Astrocyte (in vitro differentiated cells and primary cell): ENCODE measurements at regions not wholly inside any gene's neighbourhood (a gene's known extent, or its start where the extent isn't known, plus 50 kb on each side); places are given as distances from the start of the nearest gene placed in this dataset.

Experiments used
- DNase-seq: peaks from one replicate; pipeline ENCODE4 v3.0.0-alpha.2; 2010; ENCODE audit warnings: low read depth
- FAIRE-seq: peaks from 2 replicates; lab custom pipeline; 2011; peaks lifted over from hg19 to GRCh38; lab: Jason Lieb, UNC
- H2AFZ ChIP-seq: 2 replicates; pipeline ENCODE4 v1.6.0; 2012; ENCODE audit warnings: low read depth, low read length, inconsistent platforms
- H3K27ac ChIP-seq: 2 replicates; pipeline ENCODE4 v1.5.1; 2011; ENCODE audit warnings: low read depth, low read length, inconsistent platforms
- H3K27me3 ChIP-seq: 2 replicates; pipeline ENCODE4 v1.6.0; 2011; ENCODE audit warnings: low read length, inconsistent platforms; ENCODE audit not compliant: insufficient read depth
- H3K36me3 ChIP-seq: 2 replicates; pipeline ENCODE4 v1.5.1; 2011; ENCODE audit warnings: low read length, inconsistent platforms; ENCODE audit not compliant: insufficient read depth
- H3K4me1 ChIP-seq: 2 replicates; pipeline ENCODE4 v1.5.1; 2011; ENCODE audit warnings: low read length, inconsistent platforms; ENCODE audit not compliant: insufficient read depth
- H3K4me2 ChIP-seq: 2 replicates; pipeline ENCODE4 v1.6.0; 2012; ENCODE audit warnings: low read length, inconsistent platforms
- H3K4me3 ChIP-seq: 2 replicates; pipeline ENCODE4 v1.5.1; 2011; ENCODE audit warnings: low read depth, mild to moderate bottlenecking, low read length, inconsistent platforms; ENCODE audit not compliant: insufficient read depth
- H3K79me2 ChIP-seq: 2 replicates; pipeline ENCODE4 v1.6.0; 2012; ENCODE audit warnings: mild to moderate bottlenecking, low read length, inconsistent platforms; ENCODE audit not compliant: insufficient read depth
- H3K9ac ChIP-seq: 2 replicates; pipeline ENCODE4 v1.6.0; 2012; ENCODE audit warnings: mild to moderate bottlenecking, low read length, inconsistent platforms
- H3K9me3 ChIP-seq: 2 replicates; pipeline ENCODE4 v1.5.1; 2012; ENCODE audit warnings: low read depth, mild to moderate bottlenecking, low read length, inconsistent platforms; ENCODE audit not compliant: insufficient read depth
- H4K20me1 ChIP-seq: 2 replicates; pipeline ENCODE4 v1.6.0; 2012; ENCODE audit warnings: low read length, inconsistent platforms; ENCODE audit not compliant: insufficient read depth
- H3K27ac Mint-ChIP-seq: one replicate; pipeline ENCODE4 v1.8.0; 2021; ENCODE audit warnings: mild to moderate bottlenecking, mixed read lengths; ENCODE audit not compliant: unreplicated experiment
- H3K27me3 Mint-ChIP-seq: one replicate; pipeline ENCODE4 v1.8.0; 2021; ENCODE audit warnings: low read depth, mixed read lengths; ENCODE audit not compliant: unreplicated experiment
- H3K36me3 Mint-ChIP-seq: one replicate; pipeline ENCODE4 v1.8.0; 2021; ENCODE audit warnings: low read depth, mixed read lengths; ENCODE audit not compliant: unreplicated experiment
- H3K4me1 Mint-ChIP-seq: one replicate; pipeline ENCODE4 v1.8.0; 2021; ENCODE audit warnings: low read depth, mixed read lengths; ENCODE audit not compliant: unreplicated experiment
- H3K4me3 Mint-ChIP-seq: one replicate; pipeline ENCODE4 v1.8.0; 2021; ENCODE audit warnings: mild to moderate bottlenecking, moderate library complexity, mixed read lengths; ENCODE audit not compliant: unreplicated experiment
- H3K9me3 Mint-ChIP-seq: one replicate; pipeline ENCODE4 v1.8.0; 2021; ENCODE audit warnings: mild to moderate bottlenecking, mixed read lengths; ENCODE audit not compliant: unreplicated experiment
- EZH2 ChIP-seq: IDR thresholded peaks from 2 replicates; pipeline ENCODE4 v1.6.1; 2012; ENCODE audit warnings: mild to moderate bottlenecking, low read length, inconsistent platforms; ENCODE audit not compliant: insufficient read depth
- TF ChIP-seq, protein P1 (sequence below): IDR thresholded peaks from 2 replicates; pipeline ENCODE4 v1.5.1; 2011; ENCODE audit warnings: low read depth, mild to moderate bottlenecking, inconsistent platforms, low read length, moderate library complexity; ENCODE audit not compliant: insufficient read depth

DNA sequence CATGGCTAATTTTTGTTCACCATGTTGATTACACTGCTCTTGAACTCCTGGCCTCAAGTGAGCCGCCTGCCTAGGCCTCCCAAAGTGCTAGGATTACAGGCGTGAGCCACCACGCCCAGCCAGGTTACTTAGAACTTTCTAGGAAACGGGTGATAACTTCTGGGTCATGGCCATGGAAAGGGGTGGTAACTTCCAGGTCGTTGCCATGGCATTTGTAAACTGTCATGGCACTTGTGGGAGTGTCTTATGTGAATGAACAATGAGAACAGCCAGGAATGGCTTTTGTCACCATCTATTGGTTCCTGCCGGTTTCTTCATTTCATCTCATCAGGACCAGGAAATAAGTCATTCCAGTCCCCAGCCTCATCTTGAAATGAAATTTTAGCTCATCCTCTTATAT is 120.9 kb downstream of the SLC16A9 start:
- H4K20me1 ChIP-seq, result no peaks in the 10 kb centered on the region

GRCh38 chr10:59587756-59588140 is 121.9 kb downstream of the SLC16A9 start:
- H3K36me3 Mint-ChIP-seq, result no peaks in the 10 kb centered on the region
- no peak overlapping the region for H3K27ac ChIP-seq
- no peaks in the 10 kb centered on the region for H3K27me3 Mint-ChIP-seq

More for the DNA sequence above, 120.9 kb downstream of the SLC16A9 start:
- Histone ChIP-seq H3K79me2 (no peaks in the 10 kb centered on the region), H3K36me3 (no peaks in the 10 kb centered on the region), H3K27ac (no peak overlapping the region), H3K9ac (no peak overlapping the region), H3K4me2 (no peak overlapping the region), H3K4me3 (no peak overlapping the region), H2AFZ (no peak overlapping the region), H3K27me3 (no peaks in the 10 kb centered on the region), H3K4me1 (no peaks in the 10 kb centered on the region), H3K9me3 (no peaks in the 10 kb centered on the region)
- Mint-ChIP-seq H3K27me3 (no peaks in the 10 kb centered on the region), H3K27ac (no peak overlapping the region), H3K36me3 (no peaks in the 10 kb centered on the region), H3K9me3 (peaks cover 6% of the 10 kb centered on the region), H3K4me1 (peaks cover 3% of the 10 kb centered on the region), H3K4me3 (no peak overlapping the region)
- DNase-seq (no peak), FAIRE-seq (no peak)
- TF ChIP-seq, protein P1, sequence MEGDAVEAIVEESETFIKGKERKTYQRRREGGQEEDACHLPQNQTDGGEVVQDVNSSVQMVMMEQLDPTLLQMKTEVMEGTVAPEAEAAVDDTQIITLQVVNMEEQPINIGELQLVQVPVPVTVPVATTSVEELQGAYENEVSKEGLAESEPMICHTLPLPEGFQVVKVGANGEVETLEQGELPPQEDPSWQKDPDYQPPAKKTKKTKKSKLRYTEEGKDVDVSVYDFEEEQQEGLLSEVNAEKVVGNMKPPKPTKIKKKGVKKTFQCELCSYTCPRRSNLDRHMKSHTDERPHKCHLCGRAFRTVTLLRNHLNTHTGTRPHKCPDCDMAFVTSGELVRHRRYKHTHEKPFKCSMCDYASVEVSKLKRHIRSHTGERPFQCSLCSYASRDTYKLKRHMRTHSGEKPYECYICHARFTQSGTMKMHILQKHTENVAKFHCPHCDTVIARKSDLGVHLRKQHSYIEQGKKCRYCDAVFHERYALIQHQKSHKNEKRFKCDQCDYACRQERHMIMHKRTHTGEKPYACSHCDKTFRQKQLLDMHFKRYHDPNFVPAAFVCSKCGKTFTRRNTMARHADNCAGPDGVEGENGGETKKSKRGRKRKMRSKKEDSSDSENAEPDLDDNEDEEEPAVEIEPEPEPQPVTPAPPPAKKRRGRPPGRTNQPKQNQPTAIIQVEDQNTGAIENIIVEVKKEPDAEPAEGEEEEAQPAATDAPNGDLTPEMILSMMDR, result no peak
- no peak for TF ChIP-seq EZH2

GRCh38 chr10:59587083-59587755 is 122.4 kb downstream of the SLC16A9 start:
- Histone ChIP-seq H3K27ac (no peak overlapping the region), H3K9ac (no peak overlapping the region), H3K9me3 (no peaks in the 10 kb centered on the region), H3K27me3 (no peaks in the 10 kb centered on the region), H3K4me1 (no peaks in the 10 kb centered on the region), H3K4me2 (no peak overlapping the region), H3K4me3 (no peak overlapping the region), H4K20me1 (no peaks in the 10 kb centered on the region), H3K36me3 (no peaks in the 10 kb centered on the region), H3K79me2 (no peaks in the 10 kb centered on the region), H2AFZ (no peak overlapping the region)
- no peak for DNase-seq
- no peak overlapping the region for H3K4me3 Mint-ChIP-seq
- FAIRE-seq, result no peak
- no peak overlapping the region for H3K27ac Mint-ChIP-seq
- peaks cover 3% of the 10 kb centered on the region for H3K4me1 Mint-ChIP-seq
- no peaks in the 10 kb centered on the region for H3K27me3 Mint-ChIP-seq
- no peaks in the 10 kb centered on the region for H3K36me3 Mint-ChIP-seq
- H3K9me3 Mint-ChIP-seq, result peaks cover 6% of the 10 kb centered on the region
- TF ChIP-seq, protein P1, result no peak
- TF ChIP-seq EZH2, result no peak

More at GRCh38 chr10:59587756-59588140, 121.9 kb downstream of the SLC16A9 start:
- Histone ChIP-seq H3K79me2 (no peaks in the 10 kb centered on the region), H4K20me1 (no peaks in the 10 kb centered on the region), H3K4me1 (no peaks in the 10 kb centered on the region), H3K36me3 (no peaks in the 10 kb centered on the region), H3K9ac (no peak overlapping the region), H3K9me3 (no peaks in the 10 kb centered on the region), H2AFZ (no peak overlapping the region), H3K4me3 (no peak overlapping the region), H3K4me2 (no peak overlapping the region), H3K27me3 (no peaks in the 10 kb centered on the region)
- Mint-ChIP-seq H3K4me1 (peaks cover 3% of the 10 kb centered on the region), H3K4me3 (no peak overlapping the region), H3K27ac (no peak overlapping the region), H3K9me3 (peaks cover 6% of the 10 kb centered on the region)
- FAIRE-seq (no peak), DNase-seq (no peak)
- TF ChIP-seq, protein P1, result no peak
- TF ChIP-seq EZH2, result no peak
